Thyroid gland (tissue), 4 donors: ENCODE measurements at regions not wholly inside any gene's neighbourhood (a gene's known extent, or its start where the extent isn't known, plus 50 kb on each side); places are given as distances from the start of the nearest gene placed in this dataset.

Experiments
- DNase-seq, 2 donors: peaks; one replicate each; pipeline ENCODE4 v3.0.0-alpha.2; 2019
- H3K27ac ChIP-seq, 3 donors: fragments of 200-600 bp; sonication (generic); 1 replicate in 2 of 3; 2 replicates in 1 of 3; pipeline ENCODE4 v1.5.1; 2016 to 2019; ENCODE audit warnings: mild to moderate bottlenecking in 1 of 3, moderate library complexity in 1 of 3
- H3K27me3 ChIP-seq: fragments of 200-600 bp; sonication (generic); one replicate; pipeline ENCODE4 v1.5.1; 2019
- H3K36me3 ChIP-seq, 2 donors: fragments of 200-600 bp; sonication (generic); one replicate each; pipeline ENCODE4 v1.5.1; 2016 to 2019
- H3K4me1 ChIP-seq, 2 donors: fragments of 200-600 bp; sonication (generic); one replicate each; pipeline ENCODE4 v1.5.1; 2017 to 2019
- H3K4me3 ChIP-seq, 3 donors: fragments of 200-600 bp; sonication (generic); replicated peaks in 1 of 3; 1 replicate in 2 of 3; 2 replicates in 1 of 3; pipeline ENCODE4 v1.5.1; 2016; ENCODE audit warnings: mild to moderate bottlenecking in 1 of 3
- H3K9me3 ChIP-seq: fragments of 200-600 bp; sonication (generic); one replicate; pipeline ENCODE4 v1.5.1; 2017
- CTCF ChIP-seq, 6 experiments: fragments of 200-600 bp in 3 of 6; fragments of 450-650 bp in 3 of 6; sonication (generic) in 3 of 6; IDR thresholded peaks; one replicate each; pipeline ENCODE4 v1.5.1; 2016 to 2019; ENCODE audit warnings: antibody characterized with exemption in 6 of 6, mild to moderate bottlenecking in 2 of 6, inconsistent platforms in 1 of 6, moderate library complexity in 1 of 6
- POLR2A ChIP-seq, 2 donors: fragments of 450-650 bp; IDR thresholded peaks; one replicate each; pipeline ENCODE4 v1.6.1; 2017; ENCODE audit warnings: antibody characterized with exemption in 2 of 2, mild to moderate bottlenecking in 2 of 2, moderate library complexity in 1 of 2
- WGBS, 2 donors: methylation state at CpG; one replicate each; pipeline ENCODE4 v1.1.5; 2017; 5-methylcytosine and 5-hydroxymethylcytosine counted together
- intact Hi-C: fragments of 100-400 bp; cut with DNase I; formaldehyde crosslinking; loops from one replicate; pipeline ENCODE4 v1.15.1; 2023

GRCh38 chr4:185945906-185946305, 123.0 kb upstream of the TLR3 start:
- no peak overlapping the region for H3K4me3 ChIP-seq
- TF ChIP-seq POLR2A (IDR thresholded peaks at IDR 0.05), result no peak
- TF ChIP-seq CTCF (IDR thresholded peaks at IDR 0.05), result no peak
- no peak overlapping the region for H3K27ac ChIP-seq
- intact Hi-C loops, result no loop called here
- H3K9me3 ChIP-seq, result no peaks in the 10 kb centered on the region
- no peaks in the 10 kb centered on the region for H3K4me1 ChIP-seq
- WGBS, 2 donors, result 87 to 94% methylated on average over 3 of the region's 3 CpGs
- no peaks in the 10 kb centered on the region for H3K36me3 ChIP-seq
- H3K27me3 ChIP-seq, result no peaks in the 10 kb centered on the region
- DNase-seq, result no peak

GRCh38 chr4:185950891-185951290, 118.1 kb upstream of the TLR3 start:
- Histone ChIP-seq H3K9me3 (no peaks in the 10 kb centered on the region), H3K27me3 (no peaks in the 10 kb centered on the region), H3K4me3 (no peak overlapping the region), H3K36me3 (no peaks in the 10 kb centered on the region), H3K4me1 (no peaks in the 10 kb centered on the region), H3K27ac (no peak overlapping the region)
- DNase-seq, result no peak
- intact Hi-C loops, result no loop called here
- 81 to 84% methylated on average over 5 of the region's 5 CpGs for whole genome bisulfite sequencing, 2 donors
- TF ChIP-seq POLR2A (IDR thresholded peaks at IDR 0.05), result no peak
- TF ChIP-seq CTCF (IDR thresholded peaks at IDR 0.05), result no peak

- no peak for DNase-seq
- intact Hi-C loops, result no loop called here
- 73 to 75% methylated on average over 7 of the region's 7 CpGs for WGBS, 2 donors
- Histone ChIP-seq H3K9me3 (no peaks in the 10 kb centered on the region), H3K27me3 (no peaks in the 10 kb centered on the region), H3K4me3 (no peak overlapping the region), H3K4me1 (no peaks in the 10 kb centered on the region), H3K36me3 (no peaks in the 10 kb centered on the region), H3K27ac (no peak overlapping the region)
- TF ChIP-seq POLR2A (IDR thresholded peaks at IDR 0.05) (no peak), CTCF (IDR thresholded peaks at IDR 0.05) (no peak)
Measured at GRCh38 chr4:185955151-185955770, 113.7 kb upstream of the TLR3 start.

- DNase-seq, result no peak
- 78 to 81% methylated on average over 15 of the region's 15 CpGs for WGBS, 2 donors
Measured at GRCh38 chr4:185955826-185956543, 113.0 kb upstream of the TLR3 start.

More at GRCh38 chr4:185955826-185956543, 113.0 kb upstream of the TLR3 start:
- H3K9me3 ChIP-seq, result no peaks in the 10 kb centered on the region
- TF ChIP-seq POLR2A (IDR thresholded peaks at IDR 0.05) (no peak), CTCF (IDR thresholded peaks at IDR 0.05) (no peak)
- H3K4me1 ChIP-seq, result no peaks in the 10 kb centered on the region
- H3K27me3 ChIP-seq, result no peaks in the 10 kb centered on the region
- no peaks in the 10 kb centered on the region for H3K36me3 ChIP-seq
- H3K27ac ChIP-seq, result no peak overlapping the region
- no peak overlapping the region for H3K4me3 ChIP-seq
- intact Hi-C loops, result no loop called here
